ENCODE measurements at regions not wholly inside any gene's neighbourhood (a gene's known extent, or its start where the extent isn't known, plus 50 kb on each side); places are given as distances from the start of the nearest gene placed in this dataset.

- Mint-ChIP-seq H3K27me3 (ENCODE audit: insufficient read depth) (peaks cover 2% of the 10 kb centered on the region), H3K4me3 (no peak overlapping the region), H3K4me1 (peaks cover 16% of the 10 kb centered on the region), H3K27ac (no peak overlapping the region), H3K36me3 (ENCODE audit: low read depth) (no peaks in the 10 kb centered on the region), H3K9me3 (no peaks in the 10 kb centered on the region)
- DNase-seq = peak; percentile 90
- Histone ChIP-seq H3K9me3 (ENCODE audit: control insufficient read depth, low read length) (no peaks in the 10 kb centered on the region), H3K4me1 (ENCODE audit: control insufficient read depth, insufficient read depth, low read length) (peaks cover 3% of the 10 kb centered on the region), H3K27me3 (ENCODE audit: control insufficient read depth, insufficient read depth, low read length, poor library complexity, severe bottlenecking) (no peaks in the 10 kb centered on the region), H3K4me3 (ENCODE audit: low read length) (no peak overlapping the region), H3K9ac (ENCODE audit: extremely low read depth, low read length, poor library complexity, severe bottlenecking) (no peak overlapping the region), H3K36me3 (ENCODE audit: control insufficient read depth, insufficient read depth, low read length) (no peaks in the 10 kb centered on the region), H3K27ac (ENCODE audit: low read depth, low read length) (no peak overlapping the region)
- 49 to 53% methylated on average over 3 of the region's 3 CpGs for WGBS, 2 experiments (ENCODE audit: insufficient coverage in 1 of 2, insufficient read length in 1 of 2)
- TF ChIP-seq, protein P1, sequence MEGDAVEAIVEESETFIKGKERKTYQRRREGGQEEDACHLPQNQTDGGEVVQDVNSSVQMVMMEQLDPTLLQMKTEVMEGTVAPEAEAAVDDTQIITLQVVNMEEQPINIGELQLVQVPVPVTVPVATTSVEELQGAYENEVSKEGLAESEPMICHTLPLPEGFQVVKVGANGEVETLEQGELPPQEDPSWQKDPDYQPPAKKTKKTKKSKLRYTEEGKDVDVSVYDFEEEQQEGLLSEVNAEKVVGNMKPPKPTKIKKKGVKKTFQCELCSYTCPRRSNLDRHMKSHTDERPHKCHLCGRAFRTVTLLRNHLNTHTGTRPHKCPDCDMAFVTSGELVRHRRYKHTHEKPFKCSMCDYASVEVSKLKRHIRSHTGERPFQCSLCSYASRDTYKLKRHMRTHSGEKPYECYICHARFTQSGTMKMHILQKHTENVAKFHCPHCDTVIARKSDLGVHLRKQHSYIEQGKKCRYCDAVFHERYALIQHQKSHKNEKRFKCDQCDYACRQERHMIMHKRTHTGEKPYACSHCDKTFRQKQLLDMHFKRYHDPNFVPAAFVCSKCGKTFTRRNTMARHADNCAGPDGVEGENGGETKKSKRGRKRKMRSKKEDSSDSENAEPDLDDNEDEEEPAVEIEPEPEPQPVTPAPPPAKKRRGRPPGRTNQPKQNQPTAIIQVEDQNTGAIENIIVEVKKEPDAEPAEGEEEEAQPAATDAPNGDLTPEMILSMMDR (conservative IDR thresholded peaks at IDR 0.05) = peak; percentile 89
Observed at GRCh38 chr10:90592638-90593302, 265.1 kb downstream of the HTR7 start.

DNA sequence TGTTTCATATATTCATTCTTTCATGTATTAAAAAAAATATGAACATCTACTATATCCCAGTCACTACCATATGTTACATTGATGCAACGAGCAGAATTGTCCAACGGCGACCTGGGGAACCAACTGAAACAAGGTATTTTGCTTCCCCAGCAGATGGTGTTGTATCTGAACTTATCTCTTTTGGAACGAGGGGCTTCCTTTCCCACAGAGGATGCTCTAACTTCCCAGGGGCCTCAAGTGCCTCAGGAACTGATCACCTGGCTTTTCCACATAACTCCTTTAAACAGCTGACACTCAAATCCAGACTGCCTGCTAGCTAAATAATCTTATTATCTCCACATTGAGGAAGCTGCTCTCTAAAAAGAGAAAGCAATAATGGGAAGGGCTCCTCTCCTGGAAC, 259.3 kb downstream of the HTR7 start:
- Mint-ChIP-seq H3K27me3 (ENCODE audit: insufficient read depth) (no peaks in the 10 kb centered on the region), H3K4me1 (peaks cover 3% of the 10 kb centered on the region), H3K36me3 (ENCODE audit: low read depth) (no peaks in the 10 kb centered on the region), H3K4me3 (no peak overlapping the region), H3K27ac (no peak overlapping the region), H3K9me3 (peaks cover 18% of the 10 kb centered on the region)
- TF ChIP-seq, protein P1 (conservative IDR thresholded peaks at IDR 0.05) = peak; percentile 34
- H3K36me3 ChIP-seq (ENCODE audit: control insufficient read depth, insufficient read depth, low read length) = no peaks in the 10 kb centered on the region
- H3K9ac ChIP-seq (ENCODE audit: extremely low read depth, low read length, poor library complexity, severe bottlenecking) = no peak overlapping the region
- H3K4me1 ChIP-seq (ENCODE audit: control insufficient read depth, insufficient read depth, low read length) = no peaks in the 10 kb centered on the region
- H3K27ac ChIP-seq (ENCODE audit: low read depth, low read length) = no peak overlapping the region
- no peak for DNase-seq
- 67 to 84% methylated on average over 1 to 4 of the region's 4 CpGs for WGBS, 2 experiments (ENCODE audit: insufficient coverage in 1 of 2, insufficient read length in 1 of 2)
- peaks cover 19% of the 10 kb centered on the region for H3K9me3 ChIP-seq (ENCODE audit: control insufficient read depth, low read length)
- no peak overlapping the region for H3K4me3 ChIP-seq (ENCODE audit: low read length)
- no peaks in the 10 kb centered on the region for H3K27me3 ChIP-seq (ENCODE audit: control insufficient read depth, insufficient read depth, low read length, poor library complexity, severe bottlenecking)

GRCh38 chr10:90602862-90603610, 254.8 kb downstream of the HTR7 start:
- Histone ChIP-seq H3K36me3 (ENCODE audit: control insufficient read depth, insufficient read depth, low read length) (no peaks in the 10 kb centered on the region), H3K9ac (ENCODE audit: extremely low read depth, low read length, poor library complexity, severe bottlenecking) (no peak overlapping the region), H3K4me3 (ENCODE audit: low read length) (peak overlapping the region; percentile 50), H3K9me3 (ENCODE audit: control insufficient read depth, low read length) (peaks cover 19% of the 10 kb centered on the region), H3K27me3 (ENCODE audit: control insufficient read depth, insufficient read depth, low read length, poor library complexity, severe bottlenecking) (no peaks in the 10 kb centered on the region), H3K4me1 (ENCODE audit: control insufficient read depth, insufficient read depth, low read length) (no peaks in the 10 kb centered on the region), H3K27ac (ENCODE audit: low read depth, low read length) (no peak overlapping the region)
- no peak overlapping the region for H3K27ac Mint-ChIP-seq
- no peaks in the 10 kb centered on the region for H3K27me3 Mint-ChIP-seq (ENCODE audit: insufficient read depth)
- peaks cover 18% of the 10 kb centered on the region for H3K9me3 Mint-ChIP-seq
- TF ChIP-seq, protein P1 (conservative IDR thresholded peaks at IDR 0.05) = no peak
- 94 to 96% methylated on average over 2 of the region's 2 CpGs for WGBS, 2 experiments (ENCODE audit: insufficient coverage in 1 of 2, insufficient read length in 1 of 2)
- peaks cover 3% of the 10 kb centered on the region for H3K4me1 Mint-ChIP-seq
- no peak overlapping the region for H3K4me3 Mint-ChIP-seq
- no peak for DNase-seq
- H3K36me3 Mint-ChIP-seq (ENCODE audit: low read depth) = no peaks in the 10 kb centered on the region
